WTC11 (cell line): ENCODE measurements at regions not wholly inside any gene's neighbourhood (a gene's known extent, or its start where the extent isn't known, plus 50 kb on each side); places are given as distances from the start of the nearest gene placed in this dataset.
A peak's percentile ranks its signal among the peaks of the same experiment; 100 is the strongest.

ENCODE experiments used
- ATAC-seq: fragments of 200-7000 bp; cut with Tn5 transposase; 2 replicates; pipeline ENCODE4 v1.10.0; 2021; ENCODE audit warnings: mild to moderate bottlenecking, moderate library complexity
- CTCF ChIA-PET: fragments of 300-600 bp; sonication (Branson Sonifier 250); formaldehyde crosslinking; loops from one replicate; lab custom pipeline; 2021; ENCODE audit warnings: antibody characterized with exemption; lab: Charles Lee
- POLR2A ChIA-PET: fragments of 350-600 bp; sonication (Branson Sonifier 250); formaldehyde crosslinking; loops from one replicate; lab custom pipeline; 2021; ENCODE audit warnings: antibody characterized with exemption; lab: Charles Lee
- DNase-seq: peaks from one replicate; pipeline ENCODE4 v3.0.0; 2021; ENCODE audit warnings: low spot score
- H3K27ac Mint-ChIP-seq: 2 replicates; pipeline ENCODE4 v1.8.0; 2021; ENCODE audit warnings: mixed read lengths
- H3K27me3 Mint-ChIP-seq: 2 replicates; pipeline ENCODE4 v1.8.0; 2021; ENCODE audit warnings: low read depth, mild to moderate bottlenecking, moderate library complexity, mixed read lengths
- H3K36me3 Mint-ChIP-seq: 2 replicates; pipeline ENCODE4 v1.8.0; 2021; ENCODE audit warnings: mixed read lengths
- H3K4me1 Mint-ChIP-seq: 2 replicates; pipeline ENCODE4 v1.8.0; 2022; ENCODE audit warnings: mixed read lengths
- H3K4me3 Mint-ChIP-seq: 2 replicates; pipeline ENCODE4 v1.8.0; 2021; ENCODE audit warnings: mild to moderate bottlenecking, moderate library complexity, mixed read lengths
- H3K9me3 Mint-ChIP-seq: 2 replicates; pipeline ENCODE4 v1.8.0; 2021; ENCODE audit warnings: mixed read lengths
- AR ChIP-seq: fragments of 250-450 bp; sonication (Bioruptor Pico); IDR thresholded peaks from 2 replicates; pipeline ENCODE4 v1.9.0; 2021; ENCODE audit warnings: mild to moderate bottlenecking
- ARID4B ChIP-seq: sonication (generic); formaldehyde crosslinking; IDR thresholded peaks from 2 replicates; pipeline ENCODE4 v1.8.0; 2023; ENCODE audit warnings: missing genetic modification reagents, mild to moderate bottlenecking, borderline replicate concordance
- ATF1 ChIP-seq: sonication (generic); formaldehyde crosslinking; IDR thresholded peaks from 2 replicates; pipeline ENCODE4 v1.8.1; 2023; ENCODE audit warnings: mild to moderate bottlenecking, moderate library complexity, missing genetic modification reagents
- ERG ChIP-seq: fragments of 250-450 bp; sonication (Bioruptor Pico); IDR thresholded peaks from 2 replicates; pipeline ENCODE4 v1.8.0; 2021; ENCODE audit warnings: mild to moderate bottlenecking
- HMGXB4 ChIP-seq: sonication (generic); formaldehyde crosslinking; IDR thresholded peaks from 2 replicates; pipeline ENCODE4 v1.8.1; 2023; ENCODE audit warnings: mild to moderate bottlenecking, moderate library complexity, missing genetic modification reagents
- IRF2 ChIP-seq: sonication (generic); formaldehyde crosslinking; IDR thresholded peaks from 2 replicates; pipeline ENCODE4 v1.8.0; 2022; ENCODE audit warnings: low read depth, missing genetic modification reagents, borderline replicate concordance
- MXD4 ChIP-seq: fragments of 250-450 bp; sonication (Bioruptor Pico); IDR thresholded peaks from 2 replicates; pipeline ENCODE4 v1.8.0; 2021; ENCODE audit warnings: mild to moderate bottlenecking, moderate library complexity, borderline replicate concordance
- OVOL2 ChIP-seq: fragments of 250-450 bp; sonication (Bioruptor Pico); IDR thresholded peaks from 2 replicates; pipeline ENCODE4 v1.9.0; 2021; ENCODE audit warnings: mild to moderate bottlenecking, borderline replicate concordance
- PRDM15 ChIP-seq: sonication (generic); formaldehyde crosslinking; IDR thresholded peaks from 2 replicates; pipeline ENCODE4 v1.8.0; 2022; ENCODE audit warnings: missing genetic modification reagents
- PRRX2 ChIP-seq: fragments of 250-450 bp; sonication (Bioruptor Pico); IDR thresholded peaks from 2 replicates; pipeline ENCODE4 v1.8.0; 2021; ENCODE audit warnings: mild to moderate bottlenecking
- SOX15 ChIP-seq: fragments of 250-450 bp; sonication (Bioruptor Pico); IDR thresholded peaks from 2 replicates; pipeline ENCODE4 v1.9.0; 2021; ENCODE audit warnings: mild to moderate bottlenecking
- TEAD1 ChIP-seq: sonication (generic); formaldehyde crosslinking; IDR thresholded peaks from 2 replicates; pipeline ENCODE4 v1.8.0; 2022; ENCODE audit warnings: mild to moderate bottlenecking, missing genetic modification reagents
- ZBTB21 ChIP-seq: sonication (generic); formaldehyde crosslinking; IDR thresholded peaks from 2 replicates; pipeline ENCODE4 v1.8.1; 2023; ENCODE audit warnings: mild to moderate bottlenecking, missing genetic modification reagents, borderline replicate concordance
- ZBTB43 ChIP-seq: sonication (generic); formaldehyde crosslinking; IDR thresholded peaks from 2 replicates; pipeline ENCODE4 v1.8.1; 2023; ENCODE audit warnings: mild to moderate bottlenecking, missing genetic modification reagents
- ZNF416 ChIP-seq: fragments of 250-450 bp; sonication (Bioruptor Pico); IDR thresholded peaks from 2 replicates; pipeline ENCODE4 v1.9.0; 2021; ENCODE audit warnings: mild to moderate bottlenecking, inconsistent platforms
- ZNF423 ChIP-seq: fragments of 250-450 bp; sonication (Bioruptor Pico); IDR thresholded peaks from 2 replicates; pipeline ENCODE4 v2.1.2; 2022; ENCODE audit warnings: mild to moderate bottlenecking, moderate library complexity
- ZNF425 ChIP-seq: fragments of 250-450 bp; sonication (Bioruptor Pico); conservative IDR thresholded peaks from 2 replicates; pipeline ENCODE4 v1.9.0; 2021; ENCODE audit warnings: mild to moderate bottlenecking

- TF ChIP-seq ERG (CRISPR knock-in tag) (no peak), ZNF425 (no peak), MXD4 (CRISPR knock-in tag) (no peak), AR (no peak), ATF1 (CRISPR knock-in tag) (no peak), PRDM15 (CRISPR knock-in tag) (no peak), ZNF416 (no peak), HMGXB4 (CRISPR knock-in tag) (no peak), OVOL2 (CRISPR knock-in tag) (no peak), ZBTB21 (no peak), SOX15 (CRISPR knock-in tag) (no peak), PRRX2 (no peak), IRF2 (CRISPR knock-in tag) (no peak), ARID4B (CRISPR knock-in tag) (no peak), TEAD1 (CRISPR knock-in tag) (no peak), ZBTB43 (CRISPR knock-in tag) (no peak), ZNF423 (CRISPR knock-in tag) (no peak)
- Mint-ChIP-seq H3K27ac (no peak overlapping the region), H3K9me3 (no peaks in the 10 kb centered on the region), H3K4me1 (peaks cover 31% of the 10 kb centered on the region), H3K4me3 (no peak overlapping the region), H3K36me3 (no peaks in the 10 kb centered on the region), H3K27me3 (no peaks in the 10 kb centered on the region)
- ATAC-seq (peak; percentile 67), DNase-seq (no peak)
- CTCF ChIA-PET: no interaction called here
- POLR2A ChIA-PET: no interaction called here
Measured at GRCh38 chr10:25852364-25852941, 81.6 kb upstream of the MYO3A start.
